ENCODE measurements at regions not wholly inside any gene's neighbourhood (a gene's known extent, or its start where the extent isn't known, plus 50 kb on each side); places are given as distances from the start of the nearest gene placed in this dataset.

DNA sequence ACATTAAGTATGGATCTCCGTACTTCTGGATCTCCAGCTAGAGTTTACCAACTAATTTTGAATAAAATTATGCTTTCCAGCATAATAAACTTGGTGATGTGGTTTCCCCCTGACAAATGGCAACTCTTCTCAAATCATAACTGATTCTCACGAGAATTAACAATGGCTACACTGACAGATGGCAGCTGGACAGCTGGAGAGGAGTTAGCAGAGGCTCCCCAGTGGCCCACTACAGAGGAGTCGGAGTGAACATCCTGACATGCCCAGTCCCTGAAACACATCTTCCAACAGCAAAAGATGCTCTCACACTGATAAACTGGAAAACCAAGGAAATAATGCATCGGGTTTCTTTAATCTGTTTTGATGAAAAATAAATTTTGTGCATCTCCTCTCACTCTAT lies 239.6 kb downstream of the MAN2A1 start (continued):
- TF ChIP-seq, protein P1, sequence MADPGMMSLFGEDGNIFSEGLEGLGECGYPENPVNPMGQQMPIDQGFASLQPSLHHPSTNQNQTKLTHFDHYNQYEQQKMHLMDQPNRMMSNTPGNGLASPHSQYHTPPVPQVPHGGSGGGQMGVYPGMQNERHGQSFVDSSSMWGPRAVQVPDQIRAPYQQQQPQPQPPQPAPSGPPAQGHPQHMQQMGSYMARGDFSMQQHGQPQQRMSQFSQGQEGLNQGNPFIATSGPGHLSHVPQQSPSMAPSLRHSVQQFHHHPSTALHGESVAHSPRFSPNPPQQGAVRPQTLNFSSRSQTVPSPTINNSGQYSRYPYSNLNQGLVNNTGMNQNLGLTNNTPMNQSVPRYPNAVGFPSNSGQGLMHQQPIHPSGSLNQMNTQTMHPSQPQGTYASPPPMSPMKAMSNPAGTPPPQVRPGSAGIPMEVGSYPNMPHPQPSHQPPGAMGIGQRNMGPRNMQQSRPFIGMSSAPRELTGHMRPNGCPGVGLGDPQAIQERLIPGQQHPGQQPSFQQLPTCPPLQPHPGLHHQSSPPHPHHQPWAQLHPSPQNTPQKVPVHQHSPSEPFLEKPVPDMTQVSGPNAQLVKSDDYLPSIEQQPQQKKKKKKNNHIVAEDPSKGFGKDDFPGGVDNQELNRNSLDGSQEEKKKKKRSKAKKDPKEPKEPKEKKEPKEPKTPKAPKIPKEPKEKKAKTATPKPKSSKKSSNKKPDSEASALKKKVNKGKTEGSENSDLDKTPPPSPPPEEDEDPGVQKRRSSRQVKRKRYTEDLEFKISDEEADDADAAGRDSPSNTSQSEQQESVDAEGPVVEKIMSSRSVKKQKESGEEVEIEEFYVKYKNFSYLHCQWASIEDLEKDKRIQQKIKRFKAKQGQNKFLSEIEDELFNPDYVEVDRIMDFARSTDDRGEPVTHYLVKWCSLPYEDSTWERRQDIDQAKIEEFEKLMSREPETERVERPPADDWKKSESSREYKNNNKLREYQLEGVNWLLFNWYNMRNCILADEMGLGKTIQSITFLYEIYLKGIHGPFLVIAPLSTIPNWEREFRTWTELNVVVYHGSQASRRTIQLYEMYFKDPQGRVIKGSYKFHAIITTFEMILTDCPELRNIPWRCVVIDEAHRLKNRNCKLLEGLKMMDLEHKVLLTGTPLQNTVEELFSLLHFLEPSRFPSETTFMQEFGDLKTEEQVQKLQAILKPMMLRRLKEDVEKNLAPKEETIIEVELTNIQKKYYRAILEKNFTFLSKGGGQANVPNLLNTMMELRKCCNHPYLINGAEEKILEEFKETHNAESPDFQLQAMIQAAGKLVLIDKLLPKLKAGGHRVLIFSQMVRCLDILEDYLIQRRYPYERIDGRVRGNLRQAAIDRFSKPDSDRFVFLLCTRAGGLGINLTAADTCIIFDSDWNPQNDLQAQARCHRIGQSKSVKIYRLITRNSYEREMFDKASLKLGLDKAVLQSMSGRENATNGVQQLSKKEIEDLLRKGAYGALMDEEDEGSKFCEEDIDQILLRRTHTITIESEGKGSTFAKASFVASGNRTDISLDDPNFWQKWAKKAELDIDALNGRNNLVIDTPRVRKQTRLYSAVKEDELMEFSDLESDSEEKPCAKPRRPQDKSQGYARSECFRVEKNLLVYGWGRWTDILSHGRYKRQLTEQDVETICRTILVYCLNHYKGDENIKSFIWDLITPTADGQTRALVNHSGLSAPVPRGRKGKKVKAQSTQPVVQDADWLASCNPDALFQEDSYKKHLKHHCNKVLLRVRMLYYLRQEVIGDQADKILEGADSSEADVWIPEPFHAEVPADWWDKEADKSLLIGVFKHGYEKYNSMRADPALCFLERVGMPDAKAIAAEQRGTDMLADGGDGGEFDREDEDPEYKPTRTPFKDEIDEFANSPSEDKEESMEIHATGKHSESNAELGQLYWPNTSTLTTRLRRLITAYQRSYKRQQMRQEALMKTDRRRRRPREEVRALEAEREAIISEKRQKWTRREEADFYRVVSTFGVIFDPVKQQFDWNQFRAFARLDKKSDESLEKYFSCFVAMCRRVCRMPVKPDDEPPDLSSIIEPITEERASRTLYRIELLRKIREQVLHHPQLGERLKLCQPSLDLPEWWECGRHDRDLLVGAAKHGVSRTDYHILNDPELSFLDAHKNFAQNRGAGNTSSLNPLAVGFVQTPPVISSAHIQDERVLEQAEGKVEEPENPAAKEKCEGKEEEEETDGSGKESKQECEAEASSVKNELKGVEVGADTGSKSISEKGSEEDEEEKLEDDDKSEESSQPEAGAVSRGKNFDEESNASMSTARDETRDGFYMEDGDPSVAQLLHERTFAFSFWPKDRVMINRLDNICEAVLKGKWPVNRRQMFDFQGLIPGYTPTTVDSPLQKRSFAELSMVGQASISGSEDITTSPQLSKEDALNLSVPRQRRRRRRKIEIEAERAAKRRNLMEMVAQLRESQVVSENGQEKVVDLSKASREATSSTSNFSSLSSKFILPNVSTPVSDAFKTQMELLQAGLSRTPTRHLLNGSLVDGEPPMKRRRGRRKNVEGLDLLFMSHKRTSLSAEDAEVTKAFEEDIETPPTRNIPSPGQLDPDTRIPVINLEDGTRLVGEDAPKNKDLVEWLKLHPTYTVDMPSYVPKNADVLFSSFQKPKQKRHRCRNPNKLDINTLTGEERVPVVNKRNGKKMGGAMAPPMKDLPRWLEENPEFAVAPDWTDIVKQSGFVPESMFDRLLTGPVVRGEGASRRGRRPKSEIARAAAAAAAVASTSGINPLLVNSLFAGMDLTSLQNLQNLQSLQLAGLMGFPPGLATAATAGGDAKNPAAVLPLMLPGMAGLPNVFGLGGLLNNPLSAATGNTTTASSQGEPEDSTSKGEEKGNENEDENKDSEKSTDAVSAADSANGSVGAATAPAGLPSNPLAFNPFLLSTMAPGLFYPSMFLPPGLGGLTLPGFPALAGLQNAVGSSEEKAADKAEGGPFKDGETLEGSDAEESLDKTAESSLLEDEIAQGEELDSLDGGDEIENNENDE (IDR thresholded peaks at IDR 0.05; ENCODE audit: insufficient replicate concordance, low read length), result no peak
- TF ChIP-seq RXRA (IDR thresholded peaks at IDR 0.05; ENCODE audit: insufficient read depth, low read depth, low read length) (no peak), GTF2F1 (IDR thresholded peaks at IDR 0.05; ENCODE audit: borderline replicate concordance, low read depth, low read length) (no peak), ASH2L (IDR thresholded peaks at IDR 0.05; ENCODE audit: low read length) (no peak), YY1 (IDR thresholded peaks at IDR 0.05; ENCODE audit: low read depth, low read length) (no peak), CTBP2 (IDR thresholded peaks at IDR 0.05; ENCODE audit: borderline replicate concordance, insufficient read depth, insufficient read length, low read length) (no peak), NRF1 (IDR thresholded peaks at IDR 0.05; ENCODE audit: low read depth, low read length) (no peak)
